ENCODE measurements at regions not wholly inside any gene's neighbourhood (a gene's known extent, or its start where the extent isn't known, plus 50 kb on each side); places are given as distances from the start of the nearest gene placed in this dataset.

DNA sequence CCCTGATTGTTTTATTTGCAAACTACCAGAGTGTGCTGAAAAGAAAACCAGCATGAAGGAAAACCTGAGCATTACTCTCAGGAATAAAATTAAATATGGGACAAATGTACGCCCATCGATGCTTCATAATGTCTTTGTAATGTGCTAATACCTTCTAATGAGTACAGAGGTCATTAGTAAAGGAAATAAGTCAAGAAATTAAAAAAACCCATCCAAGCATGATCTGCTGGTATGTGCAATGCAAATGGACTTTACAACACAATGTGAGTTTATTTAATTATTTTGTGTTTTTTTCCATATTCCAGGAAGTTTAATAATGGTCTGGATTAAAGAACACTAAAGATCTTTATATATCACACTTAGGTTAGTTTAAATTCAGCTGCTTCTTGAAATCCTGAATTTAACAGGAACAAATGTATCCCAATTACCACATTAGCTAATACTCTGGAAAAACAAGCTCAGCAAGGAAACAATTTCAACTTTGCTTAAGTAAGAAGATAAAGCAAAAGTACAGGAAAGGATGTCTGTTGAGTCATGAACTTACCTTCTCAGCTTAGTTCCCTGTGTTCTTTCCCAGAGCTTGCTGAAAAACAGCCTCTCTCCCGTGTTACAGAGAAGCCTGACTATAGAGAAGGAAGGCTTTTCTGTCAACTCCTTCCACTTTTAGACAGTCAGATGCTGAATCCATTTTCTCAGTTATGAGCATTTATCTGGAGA lies 179.3 kb upstream of the TMEM260 start:
- ChIA-PET RAD21 (ENCODE audit: low non-redundant PET in 1 of 2, low total read pairs in 2 of 2, uncharacterized antibody in 2 of 2, unreplicated experiment in 2 of 2) (no interaction called here), CTCF (no interaction called here), POLR2A (no interaction called here)
- H3K79me2 ChIP-seq (ENCODE audit: insufficient read depth, low read length) = no peaks in the 10 kb centered on the region
- no peaks in the 10 kb centered on the region for H4K20me1 ChIP-seq (ENCODE audit: insufficient read depth)
- H3K9me2 ChIP-seq (ENCODE audit: insufficient read depth) = no peaks in the 10 kb centered on the region
- BruUV-seq (replicated peaks) = no TSS peak
- 0 out of 2 replicates have a peak, but pooled peaks cover 4% of the 10 kb centered on the region for H3K27me3 ChIP-seq (ENCODE audit: insufficient read depth, low read length)
- H3K36me3 ChIP-seq (ENCODE audit: control insufficient read depth in 1 of 2, insufficient read depth in 2 of 2, low read length in 2 of 2) = no peaks in the 10 kb centered on the region
- H3K4me3 ChIP-seq (replicated peaks in 1 of 2; ENCODE audit: low read depth in 1 of 2, low read length in 2 of 2) = no peak overlapping the region
- ATAC-seq (no peak), DNase-seq (ENCODE audit: low read depth, low spot score) (no peak)
- H2AFZ ChIP-seq (ENCODE audit: low read depth, low read length, poor library complexity, severe bottlenecking) = no peak overlapping the region
- intact Hi-C loops (cut with micrococcal nuclease) = no loop called here
- H3K9me3 ChIP-seq (ENCODE audit: control insufficient read depth in 1 of 2, insufficient read depth in 1 of 2, low read depth in 1 of 2, low read length in 2 of 2) = no peaks in the 10 kb centered on the region
- no peak overlapping the region for H3K27ac ChIP-seq (ENCODE audit: low read depth, low read length)
- no peaks in the 10 kb centered on the region for H3K4me1 ChIP-seq (ENCODE audit: control insufficient read depth in 1 of 2, insufficient read depth in 2 of 2, low read length in 2 of 2)
- TF ChIP-seq CEBPB (IDR thresholded peaks at IDR 0.05; ENCODE audit: low read depth) = no peak
- TF ChIP-seq, protein P1, sequence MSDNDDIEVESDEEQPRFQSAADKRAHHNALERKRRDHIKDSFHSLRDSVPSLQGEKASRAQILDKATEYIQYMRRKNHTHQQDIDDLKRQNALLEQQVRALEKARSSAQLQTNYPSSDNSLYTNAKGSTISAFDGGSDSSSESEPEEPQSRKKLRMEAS (IDR thresholded peaks at IDR 0.05) = no peak
- TF ChIP-seq ELF1 (IDR thresholded peaks at IDR 0.05; ENCODE audit: borderline replicate concordance, low read depth) = no peak
- TF ChIP-seq EGR1 (IDR thresholded peaks at IDR 0.05; ENCODE audit: low read depth) = no peak
- TF ChIP-seq, protein P2, sequence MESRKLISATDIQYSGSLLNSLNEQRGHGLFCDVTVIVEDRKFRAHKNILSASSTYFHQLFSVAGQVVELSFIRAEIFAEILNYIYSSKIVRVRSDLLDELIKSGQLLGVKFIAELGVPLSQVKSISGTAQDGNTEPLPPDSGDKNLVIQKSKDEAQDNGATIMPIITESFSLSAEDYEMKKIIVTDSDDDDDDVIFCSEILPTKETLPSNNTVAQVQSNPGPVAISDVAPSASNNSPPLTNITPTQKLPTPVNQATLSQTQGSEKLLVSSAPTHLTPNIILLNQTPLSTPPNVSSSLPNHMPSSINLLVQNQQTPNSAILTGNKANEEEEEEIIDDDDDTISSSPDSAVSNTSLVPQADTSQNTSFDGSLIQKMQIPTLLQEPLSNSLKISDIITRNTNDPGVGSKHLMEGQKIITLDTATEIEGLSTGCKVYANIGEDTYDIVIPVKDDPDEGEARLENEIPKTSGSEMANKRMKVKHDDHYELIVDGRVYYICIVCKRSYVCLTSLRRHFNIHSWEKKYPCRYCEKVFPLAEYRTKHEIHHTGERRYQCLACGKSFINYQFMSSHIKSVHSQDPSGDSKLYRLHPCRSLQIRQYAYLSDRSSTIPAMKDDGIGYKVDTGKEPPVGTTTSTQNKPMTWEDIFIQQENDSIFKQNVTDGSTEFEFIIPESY (IDR thresholded peaks at IDR 0.05; ENCODE audit: extremely low read depth, insufficient replicate concordance, low read length) = no peak
- no peak for TF ChIP-seq ATF3 (IDR thresholded peaks at IDR 0.05)
- TF ChIP-seq POLR2AphosphoS5 (IDR thresholded peaks at IDR 0.05; ENCODE audit: low read depth, low read length) = no peak
- TF ChIP-seq FOSL1 (IDR thresholded peaks at IDR 0.05; ENCODE audit: low read depth) = no peak
- TF ChIP-seq TCF7L2 (IDR thresholded peaks at IDR 0.05; ENCODE audit: borderline replicate concordance, extremely low read depth, insufficient read depth, insufficient read length) = no peak
- no peak for TF ChIP-seq EZH2 (IDR thresholded peaks at IDR 0.05)
- TF ChIP-seq SRF (IDR thresholded peaks at IDR 0.05; ENCODE audit: low read depth) = no peak
- H3K4me2 ChIP-seq (ENCODE audit: low read length) = no peak overlapping the region
- H3K9ac ChIP-seq (ENCODE audit: low read length) = no peak overlapping the region

Data from HCT116 (cell line).